Gastrocnemius medialis (tissue), 4 donors: ENCODE measurements at regions not wholly inside any gene's neighbourhood (a gene's known extent, or its start where the extent isn't known, plus 50 kb on each side); places are given as distances from the start of the nearest gene placed in this dataset.

Experiments used
- ATAC-seq, 2 donors: fragments of 150-250 bp; one replicate each; pipeline ENCODE4 v1.9.1; 2016
- DNase-seq, 2 donors: peaks; one replicate each; pipeline ENCODE4 v3.0.0-alpha.2; 2019
- H3K27ac ChIP-seq, 4 donors: fragments of 200-600 bp; sonication (generic); 1 replicate in 1 of 4; 2 replicates in 3 of 4; pipeline ENCODE4 v1.5.1; 2016 to 2018; ENCODE audit warnings: mild to moderate bottlenecking in 2 of 4, moderate library complexity in 1 of 4
- H3K27me3 ChIP-seq, 3 donors: fragments of 200-600 bp; sonication (generic) in 2 of 3; 1 replicate in 1 of 3; 2 replicates in 2 of 3; pipeline versions ENCODE4 v1.5.1 to v1.6.0; 2016 to 2019; ENCODE audit warnings: mild to moderate bottlenecking in 1 of 3, moderate library complexity in 1 of 3
- H3K36me3 ChIP-seq, 2 donors: fragments of 200-600 bp; sonication (generic) in 1 of 2; one replicate each; pipeline ENCODE4 v1.5.1; 2017 to 2018
- H3K4me1 ChIP-seq, 2 donors: fragments of 200-600 bp; sonication (generic) in 1 of 2; one replicate each; pipeline ENCODE4 v1.5.1; 2016 to 2017; ENCODE audit warnings: mild to moderate bottlenecking in 2 of 2
- H3K4me3 ChIP-seq, 4 donors: fragments of 200-600 bp; sonication (generic) in 3 of 4; 1 replicate in 1 of 4; 2 replicates in 3 of 4; pipeline ENCODE4 v1.5.1; 2016 to 2019; ENCODE audit warnings: mild to moderate bottlenecking in 2 of 4
- H3K9me3 ChIP-seq, 3 donors: fragments of 200-600 bp; sonication (generic) in 2 of 3; 1 replicate in 1 of 3; 2 replicates in 2 of 3; pipeline ENCODE4 v1.5.1; 2016 to 2019
- CTCF ChIP-seq, 5 experiments: fragments of 450-650 bp in 3 of 5; fragments of 200-600 bp in 2 of 5; sonication (generic) in 2 of 5; IDR thresholded peaks in 4 of 5; conservative IDR thresholded peaks in 1 of 5; 1 replicate in 4 of 5; 2 replicates in 1 of 5; pipeline ENCODE4 v1.5.1; 2016 to 2019; ENCODE audit warnings: antibody characterized with exemption in 5 of 5, mild to moderate bottlenecking in 3 of 5, moderate library complexity in 3 of 5
- POLR2A ChIP-seq, 2 donors: fragments of 450-650 bp; IDR thresholded peaks; one replicate each; pipeline ENCODE4 v1.6.1; 2017; ENCODE audit warnings: antibody characterized with exemption in 2 of 2, mild to moderate bottlenecking in 2 of 2, moderate library complexity in 2 of 2
- in situ Hi-C, 4 donors: fragments of 200-750 bp; cut with MboI; loops; one replicate each; pipeline versions ENCODE4 v1.15.0 to v1.8.0; 2017; ENCODE audit warnings: low sequenced_read_pairs in 4 of 4
- intact Hi-C: fragments of 100-400 bp; cut with DNase I; formaldehyde crosslinking; loops from one replicate; pipeline ENCODE4 v1.15.1; 2023; ENCODE audit warnings: low total_unique reads

GRCh38 chr3:27661797-27662196 is 60.3 kb downstream of the EOMES start:
- in situ Hi-C loops: no loop called here

GRCh38 chr3:27659279-27660021 is 62.7 kb downstream of the EOMES start:
- intact Hi-C loops: loop anchor here (5.0 kb wide), 1 partner anchor 347 kb away; no protein-coding TSS in a partner anchor
- Histone ChIP-seq H3K27ac (no peak overlapping the region), H3K27me3 (no peaks in the 10 kb centered on the region), H3K4me1 (no peaks in the 10 kb centered on the region), H3K4me3 (no peak overlapping the region), H3K9me3 (no peaks in the 10 kb centered on the region), H3K36me3 (no peaks in the 10 kb centered on the region)
- ATAC-seq (no peak), DNase-seq (peak in 1 of 2 donors; percentile 26)
- in situ Hi-C loops: no loop called here
- TF ChIP-seq POLR2A (IDR thresholded peaks at IDR 0.05) (no peak), CTCF (IDR thresholded peaks at IDR 0.05 in 4 of 5, conservative IDR thresholded peaks at IDR 0.05 in 1 of 5) (peak; percentile 20 to 71 (median 60))

More at GRCh38 chr3:27661797-27662196, 60.3 kb downstream of the EOMES start:
- Histone ChIP-seq H3K27ac (no peak overlapping the region), H3K27me3 (no peaks in the 10 kb centered on the region), H3K9me3 (no peaks in the 10 kb centered on the region), H3K36me3 (no peaks in the 10 kb centered on the region), H3K4me1 (peaks cover 0 to 5% of the 10 kb centered on the region in 2 donors), H3K4me3 (no peak overlapping the region)
- TF ChIP-seq CTCF (IDR thresholded peaks at IDR 0.05 in 4 of 5, conservative IDR thresholded peaks at IDR 0.05 in 1 of 5): no peak
- TF ChIP-seq POLR2A (IDR thresholded peaks at IDR 0.05): no peak
- DNase-seq (no peak), ATAC-seq (no peak)
- intact Hi-C loops: no loop called here

- in situ Hi-C loops: no loop called here
- H3K27ac ChIP-seq: no peak overlapping the region
- H3K36me3 ChIP-seq: no peaks in the 10 kb centered on the region
- DNase-seq (no peak), ATAC-seq (no peak)
- H3K27me3 ChIP-seq: no peaks in the 10 kb centered on the region
- no peak for TF ChIP-seq POLR2A (IDR thresholded peaks at IDR 0.05)
- TF ChIP-seq CTCF (IDR thresholded peaks at IDR 0.05 in 4 of 5, conservative IDR thresholded peaks at IDR 0.05 in 1 of 5): no peak
- no peaks in the 10 kb centered on the region for H3K4me1 ChIP-seq
- H3K9me3 ChIP-seq: no peaks in the 10 kb centered on the region
- H3K4me3 ChIP-seq: no peak overlapping the region
- intact Hi-C loops: loop anchor here (5.0 kb wide), 1 partner anchor 346 kb away; no protein-coding TSS in a partner anchor
Measured at GRCh38 chr3:27658741-27659140, 63.4 kb downstream of the EOMES start.

- intact Hi-C loops (loop anchor here (5.0 kb wide), 1 partner anchor 346 kb away; no protein-coding TSS in a partner anchor), in situ Hi-C loops (no loop called here)
- DNase-seq (no peak), ATAC-seq (no peak)
- Histone ChIP-seq H3K4me1 (no peaks in the 10 kb centered on the region), H3K4me3 (no peak overlapping the region), H3K36me3 (no peaks in the 10 kb centered on the region), H3K27me3 (no peaks in the 10 kb centered on the region), H3K9me3 (no peaks in the 10 kb centered on the region), H3K27ac (no peak overlapping the region)
- no peak for TF ChIP-seq CTCF (IDR thresholded peaks at IDR 0.05 in 4 of 5, conservative IDR thresholded peaks at IDR 0.05 in 1 of 5)
- no peak for TF ChIP-seq POLR2A (IDR thresholded peaks at IDR 0.05)
Measured at GRCh38 chr3:27657871-27658270, 64.3 kb downstream of the EOMES start.
